ENCODE measurements at regions not wholly inside any gene's neighbourhood (a gene's known extent, or its start where the extent isn't known, plus 50 kb on each side); places are given as distances from the start of the nearest gene placed in this dataset.

- TF ChIP-seq CTCF (conservative IDR thresholded peaks at IDR 0.05; ENCODE audit: low read depth, low read length) (no peak), EZH2 (IDR thresholded peaks at IDR 0.05; ENCODE audit: borderline replicate concordance, low read depth, low read length, poor library complexity, severe bottlenecking) (no peak)
Measured at GRCh38 chr9:126125577-126125976, 201.1 kb upstream of the MVB12B start.
